ENCODE measurements at regions not wholly inside any gene's neighbourhood (a gene's known extent, or its start where the extent isn't known, plus 50 kb on each side); places are given as distances from the start of the nearest gene placed in this dataset.

GRCh38 chr10:85170026-85170425 is 841.6 kb downstream of the CCSER2 start:
- TF ChIP-seq CTCF (IDR thresholded peaks at IDR 0.05) (no peak), POLR2A (IDR thresholded peaks at IDR 0.05) (no peak)
